ENCODE measurements at regions not wholly inside any gene's neighbourhood (a gene's known extent, or its start where the extent isn't known, plus 50 kb on each side); places are given as distances from the start of the nearest gene placed in this dataset.

DNA sequence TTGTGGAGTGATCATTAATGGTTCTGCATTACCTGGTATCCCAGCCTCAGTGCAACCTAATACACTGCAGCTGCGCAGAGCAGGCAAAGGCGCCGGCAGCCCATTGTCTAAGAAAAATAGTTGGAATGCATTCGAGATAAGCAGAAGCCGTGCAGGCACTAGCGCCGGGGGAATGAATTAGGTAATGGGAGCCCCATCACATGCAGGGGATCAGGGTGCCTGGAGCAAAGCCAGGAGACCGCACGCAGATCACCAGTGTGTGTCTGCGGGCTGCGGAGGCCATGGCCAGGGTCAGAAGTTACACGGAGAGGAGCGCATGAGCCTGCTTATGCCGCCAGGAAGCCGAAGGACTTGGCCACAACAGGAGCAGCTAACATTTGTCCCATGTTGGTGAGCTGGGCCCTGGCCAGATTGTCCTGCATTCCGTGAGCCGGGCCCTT is 156.8 kb downstream of the DLL1 start:
- Histone ChIP-seq H3K9me3 (no peaks in the 10 kb centered on the region), H3K27ac (no peak overlapping the region), H3K4me1 (peaks cover 0 to 18% (median 9%) of the 10 kb centered on the region in 4 donors), H3K36me3 (no peaks in the 10 kb centered on the region), H3K4me3 (no peak overlapping the region), H3K27me3 (no peaks in the 10 kb centered on the region)
- WGBS, 2 donors = 71 to 82% methylated on average over 17 of the region's 17 CpGs
- no peak for TF ChIP-seq EP300 (IDR thresholded peaks at IDR 0.05)
- TF ChIP-seq, protein P1, sequence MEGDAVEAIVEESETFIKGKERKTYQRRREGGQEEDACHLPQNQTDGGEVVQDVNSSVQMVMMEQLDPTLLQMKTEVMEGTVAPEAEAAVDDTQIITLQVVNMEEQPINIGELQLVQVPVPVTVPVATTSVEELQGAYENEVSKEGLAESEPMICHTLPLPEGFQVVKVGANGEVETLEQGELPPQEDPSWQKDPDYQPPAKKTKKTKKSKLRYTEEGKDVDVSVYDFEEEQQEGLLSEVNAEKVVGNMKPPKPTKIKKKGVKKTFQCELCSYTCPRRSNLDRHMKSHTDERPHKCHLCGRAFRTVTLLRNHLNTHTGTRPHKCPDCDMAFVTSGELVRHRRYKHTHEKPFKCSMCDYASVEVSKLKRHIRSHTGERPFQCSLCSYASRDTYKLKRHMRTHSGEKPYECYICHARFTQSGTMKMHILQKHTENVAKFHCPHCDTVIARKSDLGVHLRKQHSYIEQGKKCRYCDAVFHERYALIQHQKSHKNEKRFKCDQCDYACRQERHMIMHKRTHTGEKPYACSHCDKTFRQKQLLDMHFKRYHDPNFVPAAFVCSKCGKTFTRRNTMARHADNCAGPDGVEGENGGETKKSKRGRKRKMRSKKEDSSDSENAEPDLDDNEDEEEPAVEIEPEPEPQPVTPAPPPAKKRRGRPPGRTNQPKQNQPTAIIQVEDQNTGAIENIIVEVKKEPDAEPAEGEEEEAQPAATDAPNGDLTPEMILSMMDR (IDR thresholded peaks at IDR 0.05) = no peak
- no peak for TF ChIP-seq POLR2AphosphoS5 (IDR thresholded peaks at IDR 0.05)
- no peak for TF ChIP-seq POLR2A (IDR thresholded peaks at IDR 0.05)
- intact Hi-C loops (cut with DNase I) = no loop called here
- DNase-seq = peak; percentile 64

DNA sequence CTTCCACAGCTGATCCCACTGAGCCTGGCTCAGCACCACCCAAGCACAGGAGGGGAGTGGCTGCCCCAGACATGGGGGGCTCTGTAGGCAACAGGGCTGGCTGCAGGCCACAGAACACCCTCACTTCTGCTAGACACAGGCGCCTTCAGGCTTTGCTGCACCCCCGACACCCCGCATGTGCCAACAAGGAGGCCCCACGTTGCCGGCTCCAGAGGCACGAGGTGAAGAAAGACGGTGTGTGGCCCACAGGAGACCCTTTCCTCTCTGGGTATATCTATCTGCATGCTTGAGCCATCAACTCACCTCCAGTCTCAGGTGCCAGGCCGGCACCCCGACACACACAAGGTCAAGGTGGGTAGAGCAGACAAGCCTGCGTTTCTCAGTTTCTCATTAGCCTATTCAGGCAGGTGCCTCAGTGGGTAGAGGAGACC is 158.3 kb downstream of the DLL1 start:
- no peaks in the 10 kb centered on the region for H3K9me3 ChIP-seq
- 86 to 91% methylated on average over 10 of the region's 10 CpGs for WGBS, 2 donors
- H3K27ac ChIP-seq = no peak overlapping the region
- intact Hi-C loops (cut with DNase I) = no loop called here
- no peaks in the 10 kb centered on the region for H3K27me3 ChIP-seq
- DNase-seq = no peak
- peaks cover 0 to 18% (median 9%) of the 10 kb centered on the region in 4 donors for H3K4me1 ChIP-seq
- no peak overlapping the region for H3K4me3 ChIP-seq
- TF ChIP-seq POLR2AphosphoS5 (IDR thresholded peaks at IDR 0.05) = no peak
- TF ChIP-seq, protein P1 (IDR thresholded peaks at IDR 0.05) = no peak
- TF ChIP-seq EP300 (IDR thresholded peaks at IDR 0.05) = no peak
- no peak for TF ChIP-seq POLR2A (IDR thresholded peaks at IDR 0.05)
- no peaks in the 10 kb centered on the region for H3K36me3 ChIP-seq

DNA sequence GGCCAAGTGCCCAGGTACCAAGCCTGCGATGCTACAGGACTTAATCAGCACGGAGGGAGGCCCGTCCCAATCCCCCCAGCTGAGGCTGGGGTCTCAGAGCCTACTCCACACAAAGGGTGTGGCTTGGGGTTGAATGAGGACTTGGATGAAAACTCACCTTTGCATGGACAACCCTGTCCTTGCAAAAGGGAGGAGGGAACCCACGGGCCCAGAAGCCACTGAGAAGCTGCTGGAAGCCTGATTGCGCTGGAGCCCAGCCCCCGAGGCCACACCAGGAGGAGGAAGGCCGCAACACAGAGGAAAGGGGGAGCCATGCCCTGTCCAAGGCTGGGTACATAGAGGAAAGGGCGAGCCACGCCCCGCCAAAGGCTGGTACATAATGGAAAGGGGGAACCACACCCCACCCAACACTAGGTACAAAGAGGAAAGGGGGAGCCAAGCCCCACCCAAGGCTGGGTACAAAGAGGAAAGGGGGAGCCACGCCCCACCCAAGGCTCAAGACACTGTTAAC is 158.8 kb downstream of the DLL1 start:
- peaks cover 0 to 18% (median 9%) of the 10 kb centered on the region in 4 donors for H3K4me1 ChIP-seq
- WGBS, 2 donors = 53 to 80% methylated on average over 11 of the region's 11 CpGs
- TF ChIP-seq, protein P1 (IDR thresholded peaks at IDR 0.05) = no peak
- no peak for TF ChIP-seq POLR2A (IDR thresholded peaks at IDR 0.05)
- no peak for TF ChIP-seq POLR2AphosphoS5 (IDR thresholded peaks at IDR 0.05)
- TF ChIP-seq EP300 (IDR thresholded peaks at IDR 0.05) = no peak
- H3K36me3 ChIP-seq = no peaks in the 10 kb centered on the region
- intact Hi-C loops (cut with DNase I) = no loop called here
- H3K4me3 ChIP-seq = no peak overlapping the region
- H3K27me3 ChIP-seq = no peaks in the 10 kb centered on the region
- H3K27ac ChIP-seq = no peak overlapping the region
- H3K9me3 ChIP-seq = no peaks in the 10 kb centered on the region
- peak; percentile 50 for DNase-seq

DNA sequence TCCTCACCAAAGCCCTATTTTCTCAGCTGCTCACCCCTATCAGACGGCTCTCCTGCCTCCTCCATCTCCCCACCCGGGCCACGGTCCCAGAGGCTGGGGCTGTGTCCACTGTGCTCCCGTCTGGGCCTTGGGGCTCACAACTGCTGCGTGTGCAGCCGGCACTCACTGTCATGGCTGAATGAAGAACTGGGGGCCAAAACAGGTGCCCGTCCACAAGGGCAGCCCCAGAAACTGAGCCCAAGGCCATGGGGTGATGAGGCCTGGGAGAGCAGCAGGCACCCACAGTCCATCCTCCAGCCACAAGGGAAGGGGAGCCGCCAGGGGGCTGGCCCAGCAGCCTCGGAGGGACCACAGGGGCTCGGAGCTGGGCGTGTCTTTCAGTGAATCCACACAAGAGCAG is 159.5 kb downstream of the DLL1 start:
- WGBS, 2 donors = 81 to 82% methylated on average over 11 of the region's 11 CpGs
- peaks cover 0 to 18% (median 9%) of the 10 kb centered on the region in 4 donors for H3K4me1 ChIP-seq
- no peaks in the 10 kb centered on the region for H3K27me3 ChIP-seq
- peak; percentile 49 for DNase-seq
- TF ChIP-seq, protein P1 (IDR thresholded peaks at IDR 0.05) = no peak
- no peak for TF ChIP-seq EP300 (IDR thresholded peaks at IDR 0.05)
- no peak for TF ChIP-seq POLR2A (IDR thresholded peaks at IDR 0.05)
- no peak for TF ChIP-seq POLR2AphosphoS5 (IDR thresholded peaks at IDR 0.05)
- H3K9me3 ChIP-seq = no peaks in the 10 kb centered on the region
- intact Hi-C loops (cut with DNase I) = no loop called here
- no peak overlapping the region for H3K4me3 ChIP-seq
- H3K36me3 ChIP-seq = no peaks in the 10 kb centered on the region
- no peak overlapping the region for H3K27ac ChIP-seq

DNA sequence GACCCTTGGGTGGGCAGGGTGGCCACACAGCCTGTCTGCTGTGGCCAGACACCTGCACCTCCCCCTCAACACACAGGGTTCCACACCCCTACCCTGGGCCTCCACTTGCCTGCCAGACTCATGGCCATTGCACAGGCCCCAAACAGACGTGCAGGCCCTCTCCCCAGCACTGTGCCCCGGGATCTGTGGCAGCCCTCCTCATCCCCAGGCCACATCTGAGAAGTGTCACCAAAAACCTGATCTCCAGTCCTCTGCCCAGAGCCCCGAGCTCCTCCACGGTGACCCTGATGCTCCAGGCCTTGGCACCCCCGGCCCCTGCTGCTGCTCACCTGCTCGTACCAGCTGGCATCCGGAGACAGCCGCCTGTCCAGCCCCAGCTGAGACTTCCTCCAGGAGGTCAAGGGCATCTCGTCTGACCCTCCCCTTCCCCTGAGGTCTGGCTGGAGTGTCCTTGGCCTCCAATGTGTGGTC is 160.1 kb downstream of the DLL1 start:
- DNase-seq = peak; percentile 42
- intact Hi-C loops (cut with DNase I) = no loop called here
- Histone ChIP-seq H3K27me3 (no peaks in the 10 kb centered on the region), H3K27ac (no peak overlapping the region), H3K36me3 (no peaks in the 10 kb centered on the region), H3K4me3 (no peak overlapping the region), H3K9me3 (no peaks in the 10 kb centered on the region), H3K4me1 (peaks cover 0 to 18% (median 9%) of the 10 kb centered on the region in 4 donors)
- TF ChIP-seq EP300 (IDR thresholded peaks at IDR 0.05) (no peak), POLR2A (IDR thresholded peaks at IDR 0.05) (no peak), POLR2AphosphoS5 (IDR thresholded peaks at IDR 0.05) (no peak)
- TF ChIP-seq, protein P1 (IDR thresholded peaks at IDR 0.05) = no peak
- 74 to 77% methylated on average over 9 of the region's 9 CpGs for WGBS, 2 donors
